Stimulated activated CD8-positive, alpha-beta memory T cell treated with anti-CD3 and anti-CD28 coated beads, Interleukin-15, amount 100 ng/mL, for 48 hours (primary cell): ENCODE measurements at regions not wholly inside any gene's neighbourhood (a gene's known extent, or its start where the extent isn't known, plus 50 kb on each side); places are given as distances from the start of the nearest gene placed in this dataset.

Experiments used
- DNase-seq, 2 donors: peaks; one replicate each; pipeline ENCODE4 v3.0.0-alpha.2; 2020; ENCODE audit warnings: low read depth in 2 of 2

DNA sequence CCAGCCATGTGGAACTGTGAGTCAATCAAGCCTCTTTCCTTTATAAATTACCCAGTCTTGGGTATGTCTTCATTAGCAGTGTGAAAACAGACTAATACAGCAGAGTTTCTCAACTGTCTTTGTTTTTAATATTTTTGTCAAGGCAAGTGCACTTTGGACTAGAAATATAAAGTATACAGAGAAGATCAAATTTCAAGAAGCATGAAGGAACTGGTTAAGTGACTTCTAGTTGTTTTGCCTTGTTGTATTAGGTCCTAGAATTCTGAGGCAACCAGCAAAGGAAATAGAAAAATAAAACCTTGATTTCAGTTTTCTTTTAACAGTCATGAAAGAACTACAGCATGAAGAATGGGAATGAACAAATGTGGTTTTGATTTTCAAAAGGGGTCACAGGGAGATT, 131.1 kb upstream of the PTGFR start:
- DNase-seq: no peak

DNA sequence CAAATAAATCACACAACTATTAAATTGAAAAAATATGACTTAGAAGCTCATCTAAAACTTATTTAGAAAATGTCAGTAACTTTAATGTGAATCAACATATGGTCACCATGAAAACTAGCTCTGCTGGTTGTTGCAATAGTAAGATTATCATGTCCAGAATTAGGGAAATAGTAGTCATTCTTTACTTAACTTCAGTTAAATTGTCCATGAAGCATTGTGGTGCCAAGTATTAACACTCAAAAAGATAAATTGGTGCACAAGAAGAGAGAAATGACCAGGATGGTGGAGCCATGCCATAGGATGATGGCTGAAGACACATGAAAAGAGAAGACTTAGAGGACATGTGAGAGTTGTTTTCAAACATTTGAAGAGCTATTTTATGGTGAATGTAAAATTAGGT, 130.2 kb upstream of the PTGFR start:
- DNase-seq: no peak

DNA sequence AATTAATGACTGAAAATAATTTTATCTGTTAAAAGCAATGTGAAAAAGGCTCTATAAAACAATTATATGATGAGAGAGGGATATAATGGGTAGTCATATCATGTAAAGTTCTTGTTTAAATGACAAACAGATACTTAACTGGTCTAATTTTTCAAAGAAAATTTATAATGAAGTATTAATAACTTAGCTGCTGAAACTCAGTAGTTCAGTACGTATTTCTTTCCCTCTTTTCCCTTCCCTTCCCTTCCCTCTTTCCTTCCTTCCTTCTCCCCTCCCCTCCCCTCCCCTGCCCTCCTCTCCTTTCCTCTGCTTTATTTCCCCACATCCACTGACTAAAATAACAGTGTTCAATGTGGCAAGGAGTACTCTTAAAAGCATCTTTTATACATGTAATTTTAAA, 123.1 kb upstream of the PTGFR start:
- no peak for DNase-seq

DNA sequence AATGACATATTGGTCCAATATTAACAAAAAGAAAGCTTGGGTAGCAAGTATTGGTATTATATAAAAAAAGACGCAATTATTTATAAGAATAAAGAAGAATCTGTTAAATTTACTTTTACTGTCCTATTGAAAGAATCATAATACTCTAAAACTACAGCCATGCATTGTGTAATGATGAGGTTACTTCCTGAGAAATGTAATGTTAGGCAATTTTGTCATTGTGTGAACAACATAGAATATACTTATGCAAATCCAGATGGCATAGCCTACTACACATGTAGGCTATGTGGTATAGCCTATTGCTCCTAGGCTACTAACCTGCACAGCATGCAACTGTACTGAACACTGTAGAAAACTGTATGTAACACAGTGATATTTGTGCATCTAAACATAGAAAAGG, 121.2 kb upstream of the PTGFR start:
- DNase-seq: no peak

DNA sequence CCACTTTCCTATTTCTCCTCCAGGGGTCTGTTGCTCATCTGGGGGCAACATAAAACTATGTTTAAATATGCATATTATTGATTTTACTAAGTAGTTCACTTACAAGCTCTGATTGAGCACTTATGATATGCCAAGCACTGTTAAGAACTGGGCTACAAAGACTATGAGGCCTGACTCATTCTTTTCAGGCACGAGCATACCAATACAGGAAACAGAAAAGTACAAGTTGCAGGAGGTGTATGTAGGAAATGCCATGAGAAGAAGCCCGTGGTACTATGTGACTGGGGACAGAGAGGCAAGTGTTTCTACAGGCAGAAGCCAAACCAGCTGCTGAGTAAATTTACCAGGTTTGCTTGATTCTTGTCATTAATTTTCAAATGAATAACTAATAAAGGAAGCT, 120.4 kb upstream of the PTGFR start:
- no peak for DNase-seq

DNA sequence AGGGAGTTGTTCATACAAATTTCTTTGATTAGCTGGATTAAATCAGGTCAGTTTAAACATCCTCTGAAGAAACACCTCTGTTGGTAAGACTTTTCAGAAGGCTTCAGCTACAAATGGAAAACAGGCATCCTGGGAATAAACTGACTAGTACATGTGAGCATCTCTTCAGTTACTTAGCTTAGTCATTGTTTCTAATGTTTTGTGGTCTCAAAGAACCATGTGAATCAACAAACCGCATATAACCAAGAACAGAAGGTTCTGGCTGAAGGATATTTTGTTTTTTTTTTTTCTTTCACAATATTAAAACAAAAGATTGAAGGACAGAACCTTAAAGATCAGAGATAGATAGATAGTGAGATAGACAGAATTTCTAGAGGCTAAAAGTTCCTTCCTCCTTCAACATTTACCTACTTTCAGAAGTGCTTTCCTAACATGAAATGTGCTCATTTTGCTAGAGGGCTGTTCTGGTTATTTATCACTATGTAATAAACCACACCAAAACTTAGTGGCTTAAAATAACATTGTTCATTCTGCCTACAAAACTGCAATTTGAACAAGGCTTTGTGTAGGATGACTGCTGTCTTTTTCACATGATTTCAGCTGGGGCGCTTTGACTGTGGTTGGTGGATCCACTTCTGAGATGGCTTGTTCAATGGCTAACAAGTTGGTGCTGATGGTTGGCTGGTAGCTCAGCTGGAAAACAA, 119.8 kb upstream of the PTGFR start:
- no peak for DNase-seq

DNA sequence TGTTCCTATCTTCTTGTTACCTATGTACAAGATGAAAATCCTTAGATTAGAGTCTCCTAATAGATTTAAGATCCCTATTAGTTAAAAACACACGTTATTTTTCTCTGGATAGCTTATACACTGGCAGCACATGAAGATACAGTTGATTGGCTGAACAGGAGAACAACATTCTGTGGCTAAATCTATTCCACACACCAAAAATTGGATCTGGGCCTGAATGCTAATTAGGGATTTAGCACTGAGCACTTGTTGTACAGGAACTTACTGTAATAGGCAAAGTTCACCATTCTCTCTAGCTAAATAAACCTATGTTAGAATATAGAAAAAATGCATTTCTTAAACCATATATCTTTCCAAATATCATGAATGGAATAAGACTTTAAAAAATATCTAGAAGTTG, 117.1 kb upstream of the PTGFR start:
- DNase-seq: no peak

DNA sequence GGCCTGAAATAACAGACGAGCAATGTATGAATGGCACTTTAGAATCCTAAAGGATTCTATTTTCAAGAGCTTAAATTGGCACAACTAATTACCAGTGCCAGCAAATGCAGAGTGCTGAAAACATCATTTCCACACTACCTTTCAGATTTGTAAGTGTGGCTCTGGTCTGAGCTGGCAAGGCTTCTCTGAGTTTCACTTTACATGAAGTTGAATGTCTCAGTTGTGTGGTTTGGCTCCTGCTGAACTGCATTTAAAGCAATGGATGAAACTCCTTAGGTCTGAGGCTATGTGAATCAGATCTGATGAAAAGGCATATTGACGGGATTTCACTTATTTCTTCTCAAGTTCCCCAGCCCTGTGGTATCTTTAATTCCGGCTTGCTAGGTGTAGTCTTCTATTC, 114.8 kb upstream of the PTGFR start:
- no peak for DNase-seq

DNA sequence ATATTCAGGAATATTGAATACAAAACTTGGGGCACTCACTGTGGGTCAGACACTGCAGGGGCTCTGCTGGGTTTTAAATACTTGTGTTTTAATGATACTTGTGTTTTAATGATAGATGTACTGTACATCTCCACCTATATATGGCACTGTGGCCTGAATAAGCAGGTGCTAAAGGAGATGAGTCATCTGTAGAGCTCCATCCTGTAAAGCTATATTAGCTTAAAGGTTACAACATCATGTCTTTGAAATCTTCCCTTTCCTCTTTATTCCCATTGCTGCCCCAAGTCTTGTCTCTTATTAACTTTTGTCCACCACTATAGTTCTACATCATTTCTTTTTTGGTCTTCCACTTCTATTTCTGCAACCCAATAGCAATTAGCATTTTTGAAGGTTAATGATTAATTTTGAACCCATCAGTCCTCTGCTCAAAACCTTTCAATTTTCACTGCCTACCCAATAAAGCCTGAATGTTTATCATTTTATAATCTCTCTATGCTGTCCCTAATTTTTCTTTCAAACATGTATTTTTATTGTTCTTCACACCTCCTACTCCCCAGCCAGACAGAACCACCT, 113.3 kb upstream of the PTGFR start:
- no peak for DNase-seq

DNA sequence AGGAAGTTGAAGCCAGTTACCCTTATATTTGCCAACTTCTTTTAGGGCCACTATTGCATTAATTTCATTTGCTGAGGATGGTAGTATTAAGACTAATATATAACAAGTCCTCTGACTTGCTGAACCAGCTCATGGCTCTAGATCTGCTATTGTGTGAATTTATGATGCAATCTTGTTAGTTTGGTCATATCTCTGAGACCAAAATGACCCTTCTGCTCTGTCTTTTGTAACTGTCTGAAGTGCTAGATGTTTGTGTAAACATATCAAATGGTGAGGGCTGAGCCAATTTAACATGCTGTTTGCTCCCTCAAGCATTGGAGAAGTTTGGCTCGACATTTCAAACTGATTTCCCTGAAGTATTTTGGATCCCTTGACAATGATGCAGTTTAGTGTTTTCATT, 106.9 kb upstream of the PTGFR start:
- DNase-seq: no peak

DNA sequence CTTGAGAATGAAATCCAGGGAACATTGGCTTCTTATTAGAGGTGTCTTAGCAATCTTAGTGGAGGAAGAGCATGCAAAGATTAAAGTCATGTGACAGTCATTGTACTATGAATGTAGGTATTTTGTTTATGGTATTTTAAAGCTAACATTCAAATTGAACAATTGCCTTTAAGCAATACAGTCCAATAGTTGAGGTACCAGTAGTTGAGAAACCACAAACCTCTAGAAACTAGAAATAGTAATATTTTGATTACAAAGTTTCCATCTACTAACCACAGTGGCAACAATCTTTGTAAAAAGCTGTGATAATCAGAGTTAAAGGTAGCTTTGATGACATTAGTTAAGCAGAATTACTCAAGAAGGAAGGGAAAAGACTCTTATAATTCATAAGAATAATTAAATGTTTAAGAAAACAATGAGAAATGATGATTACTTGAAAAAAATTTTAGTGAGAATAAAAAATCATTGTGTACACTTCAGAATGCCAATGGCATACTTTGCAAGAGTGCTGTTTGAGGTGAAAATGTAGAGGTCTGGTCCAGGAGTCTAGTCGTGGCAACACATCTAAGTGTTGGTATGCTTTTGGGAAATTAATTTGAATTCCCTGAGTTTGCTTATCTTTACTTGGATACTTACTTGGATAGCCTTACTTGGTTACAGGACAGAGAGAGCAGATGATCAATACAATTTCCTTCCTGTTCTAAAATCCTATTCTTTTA, 104.9 kb upstream of the PTGFR start:
- DNase-seq: no peak

DNA sequence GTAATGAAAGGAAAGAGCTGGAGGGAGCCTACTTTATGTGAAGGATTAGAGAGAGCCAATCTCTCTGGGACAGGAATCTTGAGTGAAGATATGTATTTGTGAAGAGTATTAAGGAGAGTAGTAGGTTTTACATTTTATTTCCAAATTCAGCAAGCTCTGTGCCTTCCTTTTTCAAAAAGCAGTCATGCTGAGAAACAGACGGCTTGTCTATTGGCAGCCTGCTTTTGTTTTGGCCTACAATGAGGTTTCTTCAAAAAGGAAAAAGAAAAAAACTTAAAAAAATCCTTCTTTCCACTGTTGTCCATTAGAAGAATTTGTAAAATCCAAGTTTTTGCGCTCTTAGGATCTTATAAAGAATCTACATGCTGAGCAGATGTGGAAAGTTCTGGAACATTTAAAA, 103.6 kb upstream of the PTGFR start:
- DNase-seq: no peak

DNA sequence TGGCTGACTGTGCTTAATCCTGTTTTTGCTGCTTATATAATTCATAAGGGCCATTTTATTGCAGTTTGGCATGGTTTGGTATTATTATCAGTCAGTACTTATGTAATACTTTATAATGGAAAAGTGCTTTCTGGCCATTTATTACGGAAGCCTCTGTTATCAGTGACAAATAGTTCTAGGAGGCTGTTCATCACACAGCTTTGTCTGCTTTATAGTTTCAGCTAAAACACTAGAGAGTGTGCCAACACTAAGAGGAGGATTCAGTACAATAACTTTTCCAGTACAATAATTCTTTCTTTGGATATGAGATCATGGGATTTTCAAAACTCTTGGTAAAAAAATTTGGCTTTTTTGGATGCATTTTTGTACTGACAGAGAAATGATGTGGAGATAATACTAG, 102.9 kb upstream of the PTGFR start:
- no peak for DNase-seq

DNA sequence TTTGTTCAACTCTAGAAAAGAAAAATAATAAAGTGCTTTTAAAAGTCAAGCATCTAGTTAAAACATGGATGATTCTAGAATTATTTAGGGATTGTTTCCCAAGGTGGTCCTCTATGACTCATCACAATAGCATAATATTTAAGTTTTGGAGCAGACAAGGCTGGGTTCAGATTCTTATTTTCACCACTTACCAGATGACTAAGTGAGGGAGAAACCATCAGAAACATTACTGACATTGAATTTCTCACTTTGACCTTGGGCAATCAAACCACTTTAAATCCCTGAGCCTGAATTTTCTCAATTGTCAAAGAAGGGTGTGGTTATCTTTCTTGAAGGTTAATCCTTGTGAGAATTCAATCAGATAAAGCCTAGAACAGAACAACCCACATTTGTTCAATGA, 102.5 kb upstream of the PTGFR start:
- DNase-seq: no peak

DNA sequence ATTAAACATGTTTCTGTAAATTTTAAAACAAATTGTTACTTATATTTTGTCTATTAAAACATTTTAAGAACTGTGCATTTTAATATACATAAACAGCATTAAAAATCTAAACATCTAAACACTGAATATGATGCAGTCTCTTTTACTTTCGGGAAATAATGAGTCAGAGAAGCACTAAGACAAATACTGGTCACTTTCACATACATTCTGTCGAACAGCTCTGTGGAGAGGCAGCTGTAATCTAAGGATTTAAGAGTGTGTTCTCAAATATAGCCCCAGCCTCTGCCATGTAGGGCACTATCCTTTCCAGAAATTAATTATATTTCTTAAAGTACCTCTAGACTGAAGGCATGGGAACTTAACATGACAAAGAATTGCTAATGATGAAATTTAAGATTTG, 89.6 kb upstream of the PTGFR start:
- DNase-seq: no peak

DNA sequence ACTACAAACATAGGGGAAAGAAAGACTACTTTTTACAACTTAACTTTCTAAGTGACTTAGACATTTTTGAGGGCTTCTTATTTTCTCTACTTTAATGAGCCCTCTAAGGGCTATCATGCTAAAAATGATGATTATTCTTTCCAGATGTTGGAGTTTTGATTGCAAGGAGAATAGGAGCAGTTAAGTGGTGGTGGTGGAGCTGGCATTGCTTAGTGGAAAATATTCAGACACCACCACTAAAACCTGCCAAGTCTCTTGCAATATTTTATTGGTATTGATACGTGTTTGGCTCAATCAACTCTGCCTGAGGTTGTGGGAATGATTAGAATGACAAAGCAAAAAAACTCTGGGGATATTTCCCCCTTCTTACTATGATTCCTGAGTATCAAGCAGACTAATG, 82.6 kb upstream of the PTGFR start:
- no peak for DNase-seq

DNA sequence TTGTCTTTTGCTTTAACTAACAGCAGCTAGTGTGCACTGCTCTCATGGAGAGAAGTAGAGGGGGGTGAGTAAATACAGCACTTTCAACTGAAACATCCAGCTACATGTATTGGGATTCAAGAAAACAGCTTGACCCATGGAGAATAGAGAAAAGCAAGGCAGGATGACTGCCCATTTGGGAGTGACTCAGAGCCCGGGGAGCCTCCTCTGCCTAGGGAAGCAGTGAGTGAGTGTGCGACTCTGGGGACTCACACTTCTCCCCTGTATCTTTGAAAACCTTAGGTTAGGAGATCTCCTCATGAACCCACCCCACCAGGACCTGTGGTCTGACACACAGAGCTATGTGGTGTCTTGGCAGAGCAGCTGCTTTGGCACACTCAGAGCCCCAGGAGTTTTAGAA, 82.0 kb upstream of the PTGFR start:
- no peak for DNase-seq

DNA sequence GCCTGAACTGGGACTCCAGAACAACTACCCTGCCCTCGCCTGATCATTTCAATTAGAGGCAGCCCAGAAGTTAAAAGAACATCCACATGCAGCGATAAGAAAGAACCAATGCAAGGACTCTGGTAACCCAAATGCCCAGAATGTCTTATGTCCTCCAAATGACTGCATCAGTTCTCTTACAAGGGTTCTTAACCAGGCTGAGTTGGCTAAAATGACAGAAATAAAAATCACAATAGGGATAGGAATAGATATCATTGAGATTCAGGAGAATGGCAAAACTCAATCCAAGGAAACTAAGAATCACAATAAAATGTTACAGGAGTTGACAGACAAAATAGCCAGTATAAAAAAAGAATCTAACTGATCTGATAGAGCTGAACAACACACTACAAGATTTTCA, 80.1 kb upstream of the PTGFR start:
- DNase-seq: no peak

DNA sequence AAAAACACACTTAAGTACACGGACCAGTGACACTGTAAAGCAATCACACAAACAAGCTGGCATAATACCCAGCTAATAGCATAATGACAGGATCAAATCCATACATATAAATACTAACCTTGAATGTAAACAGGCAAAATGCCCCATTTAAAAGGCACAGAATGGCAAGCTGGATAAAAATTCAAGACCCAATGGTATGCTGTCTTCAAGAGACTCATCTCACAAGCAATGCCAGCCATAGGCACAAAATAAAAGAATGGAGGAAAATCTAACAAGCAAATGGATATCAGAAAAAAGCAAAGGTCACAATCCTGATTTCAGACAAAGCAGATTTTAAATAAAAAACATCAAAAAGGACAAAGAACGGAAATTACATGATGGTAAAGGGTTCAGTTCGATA, 79.1 kb upstream of the PTGFR start:
- DNase-seq: no peak

DNA sequence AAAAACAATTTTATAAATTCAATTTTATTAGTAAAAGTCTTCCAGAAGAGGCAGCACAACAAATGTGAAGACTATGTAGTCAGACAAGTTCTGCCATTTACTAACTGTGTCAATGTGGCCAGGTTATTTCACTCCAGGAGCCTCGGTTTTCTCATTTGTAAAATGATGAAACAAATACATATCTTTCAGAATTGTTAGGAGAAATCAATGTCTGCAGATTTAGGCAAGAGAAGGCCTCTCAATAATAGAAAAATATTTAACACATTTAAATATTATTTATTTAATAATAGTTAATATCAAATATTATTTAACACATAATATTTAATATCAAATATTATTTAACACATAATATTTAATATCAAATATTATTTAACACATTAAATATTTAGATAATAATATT, 75.6 kb upstream of the PTGFR start:
- no peak for DNase-seq

DNA sequence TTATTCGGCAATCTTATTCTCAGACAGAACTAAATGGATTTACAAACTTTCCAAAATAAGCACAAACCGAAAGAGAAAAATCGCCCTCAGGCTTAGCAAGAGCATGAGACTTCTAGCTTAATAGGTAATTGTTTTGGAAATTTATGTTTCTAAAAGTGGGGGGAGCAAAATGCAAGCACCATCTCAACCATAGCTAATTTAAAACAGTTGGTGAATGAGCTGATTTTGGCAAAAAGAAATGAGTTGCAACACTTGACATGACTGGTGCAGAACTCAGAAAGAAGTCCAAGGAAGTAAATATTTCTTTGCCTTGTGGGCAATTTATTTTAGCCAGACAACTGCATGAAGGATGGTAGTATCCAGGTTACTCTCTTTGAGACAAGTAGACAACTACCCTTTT, 71.5 kb upstream of the PTGFR start:
- DNase-seq: no peak

DNA sequence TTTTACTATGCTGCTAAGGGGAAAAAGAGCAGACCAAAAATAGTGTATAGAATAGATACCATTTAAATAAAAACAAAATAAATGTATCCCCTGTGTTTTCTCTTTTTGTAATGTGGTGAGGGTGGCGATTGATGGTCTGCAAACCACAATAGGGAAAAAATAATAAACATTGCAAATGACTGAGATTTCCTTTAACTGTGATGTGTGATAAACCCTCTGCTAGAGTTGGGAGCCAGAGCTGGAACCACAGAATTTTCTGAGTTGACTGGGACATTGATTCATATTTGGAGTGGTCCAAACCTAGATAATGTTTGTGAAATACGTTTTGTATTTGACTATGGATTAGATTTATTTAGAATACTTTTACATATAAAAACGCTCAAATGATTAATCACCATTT, 70.6 kb upstream of the PTGFR start:
- DNase-seq: no peak

DNA sequence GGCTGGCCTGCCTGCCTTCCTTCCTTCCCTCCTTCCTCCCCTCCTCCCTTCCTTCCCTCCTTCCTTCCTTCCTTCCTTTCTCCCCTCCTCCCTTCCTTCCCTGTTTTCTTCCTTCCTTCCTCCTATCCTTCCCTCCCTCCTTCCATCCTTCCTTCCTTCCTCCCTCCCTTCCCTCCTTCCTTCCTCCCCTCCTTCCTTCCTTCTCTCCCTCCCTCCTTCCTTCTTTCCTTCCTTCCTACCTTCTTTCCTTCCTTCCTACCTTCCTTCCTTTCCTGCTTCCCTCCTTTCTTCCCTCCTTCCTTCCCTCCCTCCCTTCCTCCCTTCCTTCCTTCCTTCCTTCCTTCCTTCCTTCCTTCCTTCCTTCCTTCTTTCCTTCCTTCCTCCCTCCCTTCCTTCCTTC, 70.1 kb upstream of the PTGFR start:
- no peak for DNase-seq

DNA sequence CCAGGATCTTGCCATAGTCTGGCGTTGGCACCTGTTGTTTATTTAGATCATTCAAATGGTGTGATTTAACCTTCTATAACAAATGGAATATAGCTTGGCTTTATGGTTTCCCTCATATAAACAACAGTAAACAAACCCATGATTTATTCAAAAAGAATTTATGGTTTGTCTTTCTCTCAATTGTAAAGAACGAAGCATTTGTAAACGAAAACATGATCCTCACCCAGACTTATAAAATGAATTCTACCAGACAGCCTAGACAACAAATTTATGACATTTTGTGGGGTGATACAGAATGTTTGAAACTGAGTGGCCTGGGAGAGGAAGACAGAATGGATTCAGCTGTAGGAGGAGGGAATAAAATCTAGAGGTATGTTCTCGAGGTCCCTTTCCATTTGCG, 66.1 kb upstream of the PTGFR start:
- no peak for DNase-seq
